ENCODE measurements at regions not wholly inside any gene's neighbourhood (a gene's known extent, or its start where the extent isn't known, plus 50 kb on each side); places are given as distances from the start of the nearest gene placed in this dataset.

- Histone ChIP-seq H2BK20ac (ENCODE audit: low read depth, low read length) (no peak overlapping the region), H3K18ac (ENCODE audit: low read depth, low read length) (no peak overlapping the region), H3K56ac (ENCODE audit: extremely low read depth, insufficient read depth, low read length) (no peak overlapping the region), H4K20me1 (ENCODE audit: insufficient read depth, low read length) (no peaks in the 10 kb centered on the region), H3K14ac (replicated peaks; ENCODE audit: low read depth, low read length) (no peak overlapping the region), H3K27ac (ENCODE audit: insufficient read depth, low read length) (no peak overlapping the region), H3K4me2 (ENCODE audit: low read depth, low read length) (no peak overlapping the region), H2BK120ac (ENCODE audit: low read depth, low read length) (no peak overlapping the region), H3K9ac (ENCODE audit: low read depth, low read length) (no peak overlapping the region), H3K79me1 (ENCODE audit: low read depth in 1 of 2, low read length in 2 of 2) (no peaks in the 10 kb centered on the region), H3K9me1 (ENCODE audit: insufficient read depth, low read length) (no peaks in the 10 kb centered on the region), H2BK15ac (ENCODE audit: low read depth, low read length) (no peak overlapping the region), H3K4me1 (ENCODE audit: control insufficient read depth, insufficient read depth, low read length) (no peaks in the 10 kb centered on the region), H3K36me3 (ENCODE audit: control insufficient read depth, insufficient read depth, low read length) (no peaks in the 10 kb centered on the region), H3K4me3 (ENCODE audit: insufficient read depth, low read depth, low read length) (no peak overlapping the region), H4K5ac (ENCODE audit: low read depth, low read length) (no peak overlapping the region), H3K4ac (ENCODE audit: low read depth, low read length) (no peak overlapping the region), H2AK5ac (ENCODE audit: low read depth, low read length) (no peak overlapping the region), H3K23ac (ENCODE audit: low read depth, low read length) (no peak overlapping the region), H2AK9ac (replicated peaks; ENCODE audit: low read depth, low read length, poor library complexity) (no peak overlapping the region), H4K91ac (ENCODE audit: insufficient read depth, low read depth, low read length) (no peak overlapping the region), H4K8ac (ENCODE audit: low read depth in 2 of 2, low read length in 2 of 2) (no peak overlapping the region), H2BK5ac (ENCODE audit: low read depth, low read length, poor library complexity, severe bottlenecking) (no peak overlapping the region), H3K27me3 (ENCODE audit: control insufficient read depth, insufficient read depth, low read length) (peaks cover 2% of the 10 kb centered on the region; the same call in 1 of the 2 replicates), H2AFZ (replicated peaks; ENCODE audit: low read length, poor library complexity) (no peak overlapping the region), H3K9me3 (ENCODE audit: control insufficient read depth, insufficient read depth, low read length) (no peaks in the 10 kb centered on the region)
- WGBS, 2 experiments (ENCODE audit: extremely low coverage in 2 of 2, insufficient read length in 1 of 2): 100% methylated on average over 1 of the region's 5 CpGs; no CpG with 5 or more reads in 1 of the 2 experiments
- intact Hi-C loops (cut with micrococcal nuclease): no loop called here
- TF ChIP-seq MAZ (IDR thresholded peaks at IDR 0.05; ENCODE audit: borderline replicate concordance, low read depth, low read length): no peak
- no peak for TF ChIP-seq MXI1 (IDR thresholded peaks at IDR 0.05; ENCODE audit: borderline replicate concordance, low read depth, low read length)
- TF ChIP-seq BHLHE40 (IDR thresholded peaks at IDR 0.05; ENCODE audit: low read depth, low read length): no peak
- no peak for TF ChIP-seq POLR2A (IDR thresholded peaks at IDR 0.05; ENCODE audit: low read depth, low read length)
- TF ChIP-seq, protein P1, sequence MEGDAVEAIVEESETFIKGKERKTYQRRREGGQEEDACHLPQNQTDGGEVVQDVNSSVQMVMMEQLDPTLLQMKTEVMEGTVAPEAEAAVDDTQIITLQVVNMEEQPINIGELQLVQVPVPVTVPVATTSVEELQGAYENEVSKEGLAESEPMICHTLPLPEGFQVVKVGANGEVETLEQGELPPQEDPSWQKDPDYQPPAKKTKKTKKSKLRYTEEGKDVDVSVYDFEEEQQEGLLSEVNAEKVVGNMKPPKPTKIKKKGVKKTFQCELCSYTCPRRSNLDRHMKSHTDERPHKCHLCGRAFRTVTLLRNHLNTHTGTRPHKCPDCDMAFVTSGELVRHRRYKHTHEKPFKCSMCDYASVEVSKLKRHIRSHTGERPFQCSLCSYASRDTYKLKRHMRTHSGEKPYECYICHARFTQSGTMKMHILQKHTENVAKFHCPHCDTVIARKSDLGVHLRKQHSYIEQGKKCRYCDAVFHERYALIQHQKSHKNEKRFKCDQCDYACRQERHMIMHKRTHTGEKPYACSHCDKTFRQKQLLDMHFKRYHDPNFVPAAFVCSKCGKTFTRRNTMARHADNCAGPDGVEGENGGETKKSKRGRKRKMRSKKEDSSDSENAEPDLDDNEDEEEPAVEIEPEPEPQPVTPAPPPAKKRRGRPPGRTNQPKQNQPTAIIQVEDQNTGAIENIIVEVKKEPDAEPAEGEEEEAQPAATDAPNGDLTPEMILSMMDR (conservative IDR thresholded peaks at IDR 0.05; ENCODE audit: low read depth, low read length): no peak
- no peak for TF ChIP-seq CEBPB (IDR thresholded peaks at IDR 0.05; ENCODE audit: low read depth, low read length)
- no peak for TF ChIP-seq SMC3 (IDR thresholded peaks at IDR 0.05; ENCODE audit: low read depth, low read length)
- TF ChIP-seq RFX5 (IDR thresholded peaks at IDR 0.05; ENCODE audit: low read depth, low read length): no peak
- no peak for TF ChIP-seq CHD1 (IDR thresholded peaks at IDR 0.05; ENCODE audit: low read depth, low read length)
- TF ChIP-seq, protein P2, sequence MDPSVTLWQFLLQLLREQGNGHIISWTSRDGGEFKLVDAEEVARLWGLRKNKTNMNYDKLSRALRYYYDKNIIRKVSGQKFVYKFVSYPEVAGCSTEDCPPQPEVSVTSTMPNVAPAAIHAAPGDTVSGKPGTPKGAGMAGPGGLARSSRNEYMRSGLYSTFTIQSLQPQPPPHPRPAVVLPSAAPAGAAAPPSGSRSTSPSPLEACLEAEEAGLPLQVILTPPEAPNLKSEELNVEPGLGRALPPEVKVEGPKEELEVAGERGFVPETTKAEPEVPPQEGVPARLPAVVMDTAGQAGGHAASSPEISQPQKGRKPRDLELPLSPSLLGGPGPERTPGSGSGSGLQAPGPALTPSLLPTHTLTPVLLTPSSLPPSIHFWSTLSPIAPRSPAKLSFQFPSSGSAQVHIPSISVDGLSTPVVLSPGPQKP (IDR thresholded peaks at IDR 0.05; ENCODE audit: borderline replicate concordance, low read depth, low read length): no peak
- no peak for ATAC-seq (ENCODE audit: low read depth)
- no peak for DNase-seq
- CTCF ChIA-PET: no interaction called here
- no TSS peak for BruUV-seq (replicated peaks)
- in situ Hi-C loops (cut with MboI; ENCODE audit: low sequenced_read_pairs): no loop called here
- POLR2A ChIA-PET (ENCODE audit: unreplicated experiment): no interaction called here
- dilution Hi-C loops (cut with HindIII; ENCODE audit: low sequenced_read_pairs, unreplicated experiment): no loop called here
Observed at GRCh38 chr5:15131909-15132308, 260.3 kb upstream of the ANKH start.

All from IMR-90 (cell line).